ENCODE measurements at regions not wholly inside any gene's neighbourhood (a gene's known extent, or its start where the extent isn't known, plus 50 kb on each side); places are given as distances from the start of the nearest gene placed in this dataset.
"Not testable (repeated sequence)": the region's sequence is repeated elsewhere in the genome, so short reads cannot be mapped to it uniquely, and the experiment has no call there.

DNA sequence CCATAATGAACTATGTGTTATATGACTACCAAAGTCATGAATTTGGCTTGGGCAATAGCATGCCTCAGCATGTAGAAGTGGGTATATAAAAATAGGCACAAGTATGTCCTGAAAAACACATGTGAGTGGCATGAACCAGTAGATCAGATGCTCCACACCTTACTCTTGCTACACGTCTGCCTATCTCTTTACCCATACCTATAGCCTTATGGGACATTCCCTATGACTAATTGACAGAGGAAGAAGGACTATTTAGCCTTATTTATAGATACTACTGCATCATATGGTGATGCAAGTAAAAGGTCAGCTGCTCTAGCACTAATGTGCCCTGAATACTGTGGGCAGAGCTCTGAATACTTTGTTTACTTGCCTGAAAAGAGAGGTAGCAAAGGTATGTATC, 81.0 kb upstream of the ZPLD1 start:
- DNase-seq (ENCODE audit: low read depth, low spot score) = no peak
- TF ChIP-seq, protein P1, sequence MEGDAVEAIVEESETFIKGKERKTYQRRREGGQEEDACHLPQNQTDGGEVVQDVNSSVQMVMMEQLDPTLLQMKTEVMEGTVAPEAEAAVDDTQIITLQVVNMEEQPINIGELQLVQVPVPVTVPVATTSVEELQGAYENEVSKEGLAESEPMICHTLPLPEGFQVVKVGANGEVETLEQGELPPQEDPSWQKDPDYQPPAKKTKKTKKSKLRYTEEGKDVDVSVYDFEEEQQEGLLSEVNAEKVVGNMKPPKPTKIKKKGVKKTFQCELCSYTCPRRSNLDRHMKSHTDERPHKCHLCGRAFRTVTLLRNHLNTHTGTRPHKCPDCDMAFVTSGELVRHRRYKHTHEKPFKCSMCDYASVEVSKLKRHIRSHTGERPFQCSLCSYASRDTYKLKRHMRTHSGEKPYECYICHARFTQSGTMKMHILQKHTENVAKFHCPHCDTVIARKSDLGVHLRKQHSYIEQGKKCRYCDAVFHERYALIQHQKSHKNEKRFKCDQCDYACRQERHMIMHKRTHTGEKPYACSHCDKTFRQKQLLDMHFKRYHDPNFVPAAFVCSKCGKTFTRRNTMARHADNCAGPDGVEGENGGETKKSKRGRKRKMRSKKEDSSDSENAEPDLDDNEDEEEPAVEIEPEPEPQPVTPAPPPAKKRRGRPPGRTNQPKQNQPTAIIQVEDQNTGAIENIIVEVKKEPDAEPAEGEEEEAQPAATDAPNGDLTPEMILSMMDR (IDR thresholded peaks at IDR 0.05; ENCODE audit: low read depth, low read length) = no peak
- H3K4me3 ChIP-seq (ENCODE audit: low read depth, low read length) = no peak overlapping the region
- ChIA-PET CTCF (no interaction called here), POLR2A (no interaction called here)
- H3K27ac ChIP-seq (ENCODE audit: low read depth, low read length) = no peak overlapping the region
- H3K9me3 ChIP-seq (ENCODE audit: control insufficient read depth, insufficient read depth, low read length) = no peaks in the 10 kb centered on the region
- H3K27me3 ChIP-seq (ENCODE audit: control insufficient read depth, insufficient read depth, low read length) = no peaks in the 10 kb centered on the region

DNA sequence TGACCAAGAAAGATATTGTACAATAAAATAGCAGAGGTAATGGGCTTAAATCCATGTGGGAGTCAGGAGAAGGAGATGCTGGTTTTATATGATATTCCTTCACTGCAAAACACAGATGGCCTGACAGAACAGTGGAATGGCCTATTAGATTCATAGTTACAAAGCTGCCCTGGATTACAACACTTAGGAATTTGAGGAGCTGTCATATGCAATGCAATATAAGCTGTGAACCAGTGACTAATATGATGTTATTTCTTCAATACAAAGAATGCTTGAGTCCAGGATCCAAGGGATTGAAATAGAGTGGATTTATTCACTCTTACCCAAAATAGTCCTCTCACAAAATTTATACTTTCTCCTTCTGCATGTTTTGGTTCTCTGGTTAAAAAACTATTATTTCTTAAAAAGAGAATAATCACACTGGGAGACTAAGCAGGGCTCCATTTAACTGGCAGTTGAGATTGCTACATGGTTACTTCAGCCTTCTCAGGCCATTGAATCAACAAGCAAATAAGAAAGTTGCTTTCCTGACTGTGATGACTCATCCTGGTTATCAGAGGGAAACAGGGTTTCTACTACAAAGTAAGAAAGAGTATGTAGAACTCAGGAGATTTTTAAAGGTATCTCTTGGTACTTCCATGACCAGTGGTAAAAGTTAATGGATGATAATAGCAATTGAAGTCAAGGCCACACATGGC, 79.8 kb upstream of the ZPLD1 start:
- DNase-seq (ENCODE audit: low read depth, low spot score) = no peak
- CTCF ChIA-PET = no interaction called here
- Histone ChIP-seq H3K4me3 (ENCODE audit: low read depth, low read length) (no peak overlapping the region), H3K9me3 (ENCODE audit: control insufficient read depth, insufficient read depth, low read length) (no peaks in the 10 kb centered on the region), H3K27me3 (ENCODE audit: control insufficient read depth, insufficient read depth, low read length) (no peaks in the 10 kb centered on the region), H3K27ac (ENCODE audit: low read depth, low read length) (no peak overlapping the region)
- POLR2A ChIA-PET = no interaction called here
- TF ChIP-seq, protein P1 (IDR thresholded peaks at IDR 0.05; ENCODE audit: low read depth, low read length) = no peak

DNA sequence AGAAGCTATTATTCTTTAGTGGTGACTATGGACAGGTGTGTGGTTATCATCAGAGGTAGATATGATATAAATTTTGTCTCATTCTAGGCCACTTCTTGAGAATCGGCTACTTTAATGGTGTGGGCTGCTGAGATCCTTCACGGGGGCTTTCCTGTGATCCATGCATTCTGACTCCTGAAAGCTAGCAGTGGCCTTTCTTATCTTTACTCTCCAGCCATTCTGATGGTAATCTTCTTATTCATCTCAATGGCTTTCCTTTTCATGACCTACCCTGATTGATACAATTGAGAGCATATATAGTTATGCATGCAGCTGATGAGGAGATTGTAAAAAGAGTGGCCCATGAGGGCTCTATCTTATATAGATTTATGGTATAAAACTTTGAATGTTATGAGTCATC, 78.3 kb upstream of the ZPLD1 start:
- TF ChIP-seq, protein P1 (IDR thresholded peaks at IDR 0.05; ENCODE audit: low read depth, low read length) = no peak
- ChIA-PET CTCF (no interaction called here), POLR2A (no interaction called here)
- Histone ChIP-seq H3K27me3 (ENCODE audit: control insufficient read depth, insufficient read depth, low read length) (no peaks in the 10 kb centered on the region), H3K27ac (ENCODE audit: low read depth, low read length) (no peak overlapping the region), H3K9me3 (ENCODE audit: control insufficient read depth, insufficient read depth, low read length) (no peaks in the 10 kb centered on the region), H3K4me3 (ENCODE audit: low read depth, low read length) (no peak overlapping the region)
- DNase-seq (ENCODE audit: low read depth, low spot score) = no peak

DNA sequence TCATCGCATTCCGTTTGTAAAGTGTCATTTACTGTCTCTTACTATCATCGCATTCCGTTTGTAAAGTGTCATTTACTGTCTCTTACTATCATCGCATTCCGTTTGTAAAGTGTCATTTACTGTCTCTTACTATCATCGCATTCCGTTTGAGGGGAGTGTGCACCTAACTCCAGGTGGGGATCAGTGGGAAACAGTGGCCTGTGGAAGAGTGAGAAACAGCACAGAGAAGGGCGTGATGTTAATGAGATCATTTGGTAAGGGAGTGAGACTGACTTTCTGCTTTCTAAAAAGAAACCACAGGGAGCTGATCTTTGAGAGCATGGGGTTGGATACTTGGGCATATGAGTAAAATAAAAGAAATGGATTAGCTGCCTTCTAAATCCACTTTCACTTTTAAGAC, 77.5 kb upstream of the ZPLD1 start:
- POLR2A ChIA-PET; H3K27me3 ChIP-seq (ENCODE audit: control insufficient read depth, insufficient read depth, low read length); H3K9me3 ChIP-seq (ENCODE audit: control insufficient read depth, insufficient read depth, low read length); H3K27ac ChIP-seq (ENCODE audit: low read depth, low read length); H3K4me3 ChIP-seq (ENCODE audit: low read depth, low read length); CTCF ChIA-PET; DNase-seq (ENCODE audit: low read depth, low spot score): not testable (repeated sequence)

DNA sequence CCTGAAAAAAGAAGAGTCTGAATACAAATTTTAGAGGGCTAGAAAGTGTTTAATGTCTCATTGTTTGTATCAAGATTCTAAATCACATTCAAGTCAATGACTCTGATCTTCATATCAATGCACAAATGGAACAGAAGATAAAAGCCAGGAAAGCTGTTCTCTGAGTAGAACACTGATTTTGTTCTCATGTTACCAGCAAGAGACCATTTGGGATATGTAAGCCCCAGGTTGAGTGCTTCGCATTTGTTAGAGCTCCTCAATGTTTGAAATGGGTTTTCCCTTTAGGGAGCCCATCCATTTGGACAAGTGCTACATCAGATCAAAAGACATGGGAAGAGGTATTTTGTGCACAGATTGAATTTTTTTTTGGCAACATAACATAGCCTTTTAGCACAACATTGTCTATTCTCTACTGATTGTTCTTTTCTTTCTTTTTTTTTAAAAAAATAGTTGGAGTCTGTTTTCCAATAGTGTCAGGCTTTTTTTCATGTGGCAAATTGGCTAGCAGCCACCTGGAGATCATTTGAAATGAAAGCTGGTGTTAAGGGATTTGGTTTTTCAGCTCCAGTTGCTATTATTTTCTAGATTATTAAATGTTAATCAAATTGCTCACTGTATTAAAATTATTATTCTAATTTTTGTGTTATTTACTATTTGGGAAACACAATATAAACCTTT, 74.5 kb upstream of the ZPLD1 start:
- TF ChIP-seq, protein P1 (IDR thresholded peaks at IDR 0.05; ENCODE audit: low read depth, low read length) = no peak
- Histone ChIP-seq H3K9me3 (ENCODE audit: control insufficient read depth, insufficient read depth, low read length) (no peaks in the 10 kb centered on the region), H3K27me3 (ENCODE audit: control insufficient read depth, insufficient read depth, low read length) (no peaks in the 10 kb centered on the region), H3K4me3 (ENCODE audit: low read depth, low read length) (no peak overlapping the region), H3K27ac (ENCODE audit: low read depth, low read length) (no peak overlapping the region)
- no peak for DNase-seq (ENCODE audit: low read depth, low spot score)
- CTCF ChIA-PET = no interaction called here
- POLR2A ChIA-PET = no interaction called here

All from AG04450 (cell line).